HEK293T (cell line): ENCODE measurements at regions not wholly inside any gene's neighbourhood (a gene's known extent, or its start where the extent isn't known, plus 50 kb on each side); places are given as distances from the start of the nearest gene placed in this dataset.

ENCODE experiments used
- CTCF ChIA-PET: fragments of 350-600 bp; formaldehyde crosslinking; extraction: SDS; loops from one replicate; lab custom pipeline; 2021; ENCODE audit warnings: antibody characterized with exemption, inconsistent platforms; lab: Yijun Ruan, JAX
- POLR2A ChIA-PET: fragments of 350-600 bp; formaldehyde crosslinking; extraction: SDS; loops from one replicate; lab custom pipeline; 2020; ENCODE audit warnings: antibody characterized with exemption, inconsistent platforms; lab: Yijun Ruan, JAX
- DNase-seq: peaks from one replicate; pipeline ENCODE4 v3.0.0; 2012; ENCODE audit warnings: mixed read lengths; ENCODE audit errors: extremely low spot score
- ARNT ChIP-seq: fragments of 450-650 bp; IDR thresholded peaks from 2 replicates; pipeline ENCODE4 v1.6.1; 2017; ENCODE audit warnings: mild to moderate bottlenecking
- BHLHE40 ChIP-seq: fragments of 450-650 bp; IDR thresholded peaks from 2 replicates; pipeline ENCODE4 v1.6.1; 2016; ENCODE audit warnings: mild to moderate bottlenecking, moderate library complexity, borderline replicate concordance
- CTBP1 ChIP-seq: fragments of 450-650 bp; IDR thresholded peaks from 2 replicates; pipeline ENCODE4 v1.6.1; 2016; ENCODE audit warnings: borderline replicate concordance
- ELF4 ChIP-seq: fragments of 450-650 bp; IDR thresholded peaks from 2 replicates; pipeline ENCODE4 v1.6.1; 2017; ENCODE audit warnings: antibody characterized with exemption
- FOXA1 ChIP-seq: fragments of 450-650 bp; IDR thresholded peaks from 2 replicates; pipeline ENCODE4 v1.6.1; 2016; ENCODE audit warnings: mild to moderate bottlenecking
- FOXK2 ChIP-seq: fragments of 450-650 bp; IDR thresholded peaks from 2 replicates; pipeline ENCODE4 v1.6.1; 2016; ENCODE audit warnings: mild to moderate bottlenecking
- FOXM1 ChIP-seq: fragments of 450-650 bp; IDR thresholded peaks from 2 replicates; pipeline ENCODE4 v1.6.1; 2017; ENCODE audit warnings: mild to moderate bottlenecking, borderline replicate concordance
- HDGF ChIP-seq: fragments of 450-650 bp; IDR thresholded peaks from 2 replicates; pipeline ENCODE4 v1.6.1; 2017; ENCODE audit warnings: antibody characterized with exemption, borderline replicate concordance
- L3MBTL2 ChIP-seq: fragments of 450-650 bp; conservative IDR thresholded peaks from 2 replicates; pipeline ENCODE4 v1.6.1; 2016; ENCODE audit warnings: mild to moderate bottlenecking
- LEF1 ChIP-seq: fragments of 450-650 bp; IDR thresholded peaks from 2 replicates; pipeline ENCODE4 v1.6.1; 2017; ENCODE audit warnings: mild to moderate bottlenecking, borderline replicate concordance
- NFRKB ChIP-seq: fragments of 450-650 bp; IDR thresholded peaks from 2 replicates; pipeline ENCODE4 v1.6.1; 2016; ENCODE audit warnings: mild to moderate bottlenecking, moderate library complexity
- SP1 ChIP-seq: fragments of 450-650 bp; IDR thresholded peaks from 2 replicates; pipeline ENCODE4 v1.6.1; 2017
- SUZ12 ChIP-seq: fragments of 450-650 bp; IDR thresholded peaks from 2 replicates; pipeline ENCODE4 v1.6.1; 2016; ENCODE audit warnings: mild to moderate bottlenecking
- TARDBP ChIP-seq: fragments of 450-650 bp; IDR thresholded peaks from 2 replicates; pipeline ENCODE4 v1.6.1; 2016
- ZNF384 ChIP-seq: fragments of 450-650 bp; IDR thresholded peaks from 2 replicates; pipeline ENCODE4 v1.6.1; 2016
- TF ChIP-seq, protein P1 (sequence below): fragments of 450-650 bp; IDR thresholded peaks from 2 replicates; pipeline ENCODE4 v1.6.1; 2016

DNA sequence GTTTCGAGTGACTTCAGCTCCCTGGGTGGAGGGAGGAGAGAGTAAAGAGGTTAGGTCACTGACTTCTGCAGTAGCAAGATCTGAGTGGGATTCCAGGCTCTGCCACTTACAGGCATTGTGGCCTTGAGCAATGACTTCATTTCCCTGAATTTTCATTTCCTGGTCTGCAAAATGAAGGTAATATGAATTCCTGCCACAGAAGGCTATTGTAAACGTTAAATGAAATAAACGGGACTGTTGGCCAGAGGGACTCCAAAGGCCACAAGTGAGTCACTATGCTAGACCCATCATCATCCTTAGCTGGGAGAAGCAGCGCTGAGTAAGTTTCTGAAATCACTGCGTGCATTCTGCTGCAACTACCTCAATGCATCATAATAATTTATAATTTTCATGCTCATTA lies 807.8 kb downstream of the AACS start:
- no peak for DNase-seq
- ChIA-PET POLR2A (no interaction called here), CTCF (no interaction called here)
- no peak for TF ChIP-seq FOXA1

DNA sequence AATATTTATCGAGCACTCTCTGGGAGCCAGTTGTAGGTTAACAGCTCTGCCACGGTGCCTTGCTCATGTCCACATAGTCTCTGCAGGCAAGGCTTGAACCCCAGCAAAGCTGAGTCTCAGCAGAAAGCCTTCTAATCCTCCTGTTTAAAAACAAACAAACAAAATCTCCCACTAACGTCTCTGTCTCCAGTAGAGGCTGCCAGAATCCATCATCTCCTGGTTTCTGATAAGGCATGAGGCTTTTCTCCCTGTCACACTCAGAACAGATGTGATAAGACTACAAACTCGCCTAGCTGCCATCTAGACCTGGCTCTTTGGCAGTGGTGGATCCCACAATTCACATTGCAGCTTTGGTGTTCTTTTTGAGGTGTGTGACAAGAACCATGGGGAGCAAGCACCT lies 813.2 kb downstream of the AACS start:
- no peak for DNase-seq
- POLR2A ChIA-PET = no interaction called here
- CTCF ChIA-PET = no interaction called here
- TF ChIP-seq FOXM1 (no peak), ELF4 (no peak), SP1 (no peak), L3MBTL2 (no peak), TARDBP (no peak), SUZ12 (no peak), FOXA1 (no peak), ZNF384 (no peak), BHLHE40 (no peak), CTBP1 (no peak), FOXK2 (no peak), LEF1 (no peak), ARNT (no peak), HDGF (no peak)
- TF ChIP-seq, protein P1, sequence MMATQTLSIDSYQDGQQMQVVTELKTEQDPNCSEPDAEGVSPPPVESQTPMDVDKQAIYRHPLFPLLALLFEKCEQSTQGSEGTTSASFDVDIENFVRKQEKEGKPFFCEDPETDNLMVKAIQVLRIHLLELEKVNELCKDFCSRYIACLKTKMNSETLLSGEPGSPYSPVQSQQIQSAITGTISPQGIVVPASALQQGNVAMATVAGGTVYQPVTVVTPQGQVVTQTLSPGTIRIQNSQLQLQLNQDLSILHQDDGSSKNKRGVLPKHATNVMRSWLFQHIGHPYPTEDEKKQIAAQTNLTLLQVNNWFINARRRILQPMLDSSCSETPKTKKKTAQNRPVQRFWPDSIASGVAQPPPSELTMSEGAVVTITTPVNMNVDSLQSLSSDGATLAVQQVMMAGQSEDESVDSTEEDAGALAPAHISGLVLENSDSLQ = no peak

GRCh38 chr12:125882141-125882540 lies 816.9 kb downstream of the AACS start:
- no peak for DNase-seq
- ChIA-PET POLR2A (no interaction called here), CTCF (no interaction called here)
- no peak for TF ChIP-seq SUZ12
- TF ChIP-seq TARDBP = no peak
- no peak for TF ChIP-seq ELF4
- TF ChIP-seq, protein P1 = no peak

GRCh38 chr12:125888921-125889320 lies 823.7 kb downstream of the AACS start:
- CTCF ChIA-PET = no interaction called here
- TF ChIP-seq, protein P1 = no peak
- TF ChIP-seq CTBP1 = no peak
- TF ChIP-seq HDGF = no peak
- TF ChIP-seq ZNF384 = no peak
- TF ChIP-seq BHLHE40 = no peak
- no peak for TF ChIP-seq L3MBTL2
- TF ChIP-seq TARDBP = no peak
- TF ChIP-seq ELF4 = no peak
- no peak for TF ChIP-seq LEF1
- no peak for TF ChIP-seq NFRKB
- no peak for TF ChIP-seq FOXK2
- TF ChIP-seq ARNT = no peak
- TF ChIP-seq SP1 = no peak
- no peak for TF ChIP-seq SUZ12
- no peak for TF ChIP-seq FOXM1
- POLR2A ChIA-PET = no interaction called here
- DNase-seq = no peak

DNA sequence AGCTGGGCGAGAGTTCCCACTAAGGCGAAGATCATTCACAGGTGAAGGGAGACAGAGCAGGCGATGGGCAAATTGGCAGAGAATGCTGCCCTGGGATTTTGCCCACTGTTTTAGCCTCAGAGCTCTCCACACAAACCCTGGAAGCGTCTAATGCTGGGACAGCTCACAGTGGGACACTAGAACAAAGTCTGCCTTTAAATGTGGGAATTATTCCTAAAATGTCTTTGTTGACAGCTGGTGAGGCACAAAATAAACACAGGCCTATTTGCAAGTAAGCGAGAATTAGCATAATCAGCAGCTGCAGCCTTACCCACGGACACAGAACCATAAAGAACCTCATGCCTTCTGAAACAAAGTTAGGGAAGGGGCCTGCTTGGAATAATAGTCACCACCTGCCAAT lies 824.5 kb downstream of the AACS start:
- POLR2A ChIA-PET = no interaction called here
- DNase-seq = no peak
- TF ChIP-seq SP1 (no peak), BHLHE40 (no peak), FOXM1 (no peak), ZNF384 (no peak), FOXK2 (no peak), CTBP1 (no peak), HDGF (no peak), NFRKB (no peak), LEF1 (no peak)
- TF ChIP-seq, protein P1 = no peak
- CTCF ChIA-PET = no interaction called here

- ChIA-PET POLR2A (no interaction called here), CTCF (no interaction called here)
- TF ChIP-seq FOXM1 (no peak), NFRKB (no peak), SUZ12 (no peak), FOXA1 (no peak), BHLHE40 (no peak), ELF4 (no peak), LEF1 (no peak), SP1 (no peak), L3MBTL2 (no peak), FOXK2 (no peak), ZNF384 (no peak), CTBP1 (no peak), ARNT (no peak)
- TF ChIP-seq, protein P1 = no peak
- DNase-seq = no peak
Observed at GRCh38 chr12:125890366-125890905, 825.2 kb downstream of the AACS start.
